ENCODE measurements at regions not wholly inside any gene's neighbourhood (a gene's known extent, or its start where the extent isn't known, plus 50 kb on each side); places are given as distances from the start of the nearest gene placed in this dataset.

DNA sequence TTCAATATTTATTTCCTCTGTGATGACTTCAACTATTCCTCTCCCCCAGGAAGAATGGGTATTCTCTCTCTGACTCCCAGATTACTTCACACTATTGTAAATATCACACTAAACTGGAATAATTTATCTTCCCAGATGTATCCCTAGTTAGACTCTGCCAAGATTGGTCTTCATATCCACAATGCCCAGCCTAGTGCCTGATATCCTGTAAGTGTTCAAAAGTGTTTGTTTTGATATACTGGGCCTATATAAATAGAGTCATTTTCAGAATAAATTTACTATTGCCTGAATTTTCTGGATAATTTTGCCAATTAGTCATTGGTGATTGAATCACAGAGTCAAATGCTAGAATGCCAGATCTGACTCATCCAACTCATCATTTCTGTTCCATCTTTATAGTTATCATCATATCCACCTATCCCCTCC is 143.7 kb upstream of the TNC start:
- Histone ChIP-seq H2AK5ac (ENCODE audit: insufficient read length, low read length) (no peak overlapping the region), H2BK20ac (ENCODE audit: low read depth, low read length, poor library complexity, severe bottlenecking) (no peak overlapping the region), H4K91ac (ENCODE audit: insufficient read length, low read depth, low read length) (no peak overlapping the region), H3K4ac (ENCODE audit: low read depth, low read length) (no peak overlapping the region), H3K9me3 (ENCODE audit: control insufficient read depth, low read depth, low read length) (no peaks in the 10 kb centered on the region), H3K56ac (ENCODE audit: insufficient read length, low read depth, low read length) (no peak overlapping the region), H3K23me2 (ENCODE audit: insufficient read length, low read depth, low read length, poor library complexity, severe bottlenecking) (no peaks in the 10 kb centered on the region), H2BK5ac (ENCODE audit: insufficient read length, low read length) (no peak overlapping the region), H3T11ph (ENCODE audit: low read length) (no peak overlapping the region), H4K5ac (ENCODE audit: insufficient read length, low read depth, low read length) (no peak overlapping the region), H3K27ac (ENCODE audit: insufficient read length, low read depth, low read length) (no peak overlapping the region), H3K79me1 (ENCODE audit: insufficient read depth, low read depth, low read length, poor library complexity, severe bottlenecking) (no peaks in the 10 kb centered on the region), H3K27me3 (ENCODE audit: insufficient read depth, low read length) (no peaks in the 10 kb centered on the region), H3K79me2 (ENCODE audit: insufficient read depth, low read length) (no peaks in the 10 kb centered on the region), H3K14ac (ENCODE audit: insufficient read depth, low read length) (no peak overlapping the region), H4K8ac (replicated peaks; ENCODE audit: insufficient read length, low read depth, low read length) (no peak overlapping the region), H3K18ac (ENCODE audit: insufficient read length, low read depth, low read length) (no peak overlapping the region), H3K4me2 (ENCODE audit: insufficient read depth, insufficient read length, low read length) (no peak overlapping the region), H2BK120ac (ENCODE audit: low read depth, low read length, poor library complexity, severe bottlenecking) (no peak overlapping the region), H3K9ac (ENCODE audit: extremely low read depth, insufficient read length, low read length) (no peak overlapping the region), H3K23ac (ENCODE audit: insufficient read length, low read depth, low read length) (no peak overlapping the region), H2BK12ac (ENCODE audit: insufficient read length, low read depth, low read length) (no peak overlapping the region), H3K4me1 (ENCODE audit: insufficient read depth, low read length) (no peaks in the 10 kb centered on the region; the same call in 1 of the 2 replicates), H2BK15ac (ENCODE audit: low read depth, low read length) (no peak overlapping the region), H2AFZ (ENCODE audit: low read length) (no peak overlapping the region), H4K20me1 (ENCODE audit: control insufficient read depth, insufficient read depth, insufficient read length) (no peaks in the 10 kb centered on the region)
- Mint-ChIP-seq H3K27me3 (ENCODE audit: low read depth) (no peaks in the 10 kb centered on the region), H3K9me3 (no peaks in the 10 kb centered on the region), H3K4me3 (no peak overlapping the region), H3K27ac (no peak overlapping the region), H3K36me3 (ENCODE audit: insufficient read depth in 1 of 3, low read depth in 3 of 3) (no peaks in the 10 kb centered on the region), H3K4me1 (no peaks in the 10 kb centered on the region)
- TF ChIP-seq, protein P1, sequence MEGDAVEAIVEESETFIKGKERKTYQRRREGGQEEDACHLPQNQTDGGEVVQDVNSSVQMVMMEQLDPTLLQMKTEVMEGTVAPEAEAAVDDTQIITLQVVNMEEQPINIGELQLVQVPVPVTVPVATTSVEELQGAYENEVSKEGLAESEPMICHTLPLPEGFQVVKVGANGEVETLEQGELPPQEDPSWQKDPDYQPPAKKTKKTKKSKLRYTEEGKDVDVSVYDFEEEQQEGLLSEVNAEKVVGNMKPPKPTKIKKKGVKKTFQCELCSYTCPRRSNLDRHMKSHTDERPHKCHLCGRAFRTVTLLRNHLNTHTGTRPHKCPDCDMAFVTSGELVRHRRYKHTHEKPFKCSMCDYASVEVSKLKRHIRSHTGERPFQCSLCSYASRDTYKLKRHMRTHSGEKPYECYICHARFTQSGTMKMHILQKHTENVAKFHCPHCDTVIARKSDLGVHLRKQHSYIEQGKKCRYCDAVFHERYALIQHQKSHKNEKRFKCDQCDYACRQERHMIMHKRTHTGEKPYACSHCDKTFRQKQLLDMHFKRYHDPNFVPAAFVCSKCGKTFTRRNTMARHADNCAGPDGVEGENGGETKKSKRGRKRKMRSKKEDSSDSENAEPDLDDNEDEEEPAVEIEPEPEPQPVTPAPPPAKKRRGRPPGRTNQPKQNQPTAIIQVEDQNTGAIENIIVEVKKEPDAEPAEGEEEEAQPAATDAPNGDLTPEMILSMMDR (conservative IDR thresholded peaks at IDR 0.05), result no peak
- DNase-seq, result no peak
